Common myeloid progenitor, CD34-positive (primary cell): ENCODE measurements at regions not wholly inside any gene's neighbourhood (a gene's known extent, or its start where the extent isn't known, plus 50 kb on each side); places are given as distances from the start of the nearest gene placed in this dataset.
A peak's percentile ranks its signal among the peaks of the same experiment; 100 is the strongest.

Source experiments
- CTCF ChIA-PET: fragments of 350-600 bp; sonication (Branson Sonifier 250); formaldehyde crosslinking; loops from one replicate; lab custom pipeline; 2021; ENCODE audit warnings: antibody characterized with exemption; lab: Charles Lee
- POLR2A ChIA-PET: fragments of 350-600 bp; sonication (Branson Sonifier 250); formaldehyde crosslinking; loops from one replicate; lab custom pipeline; 2021; ENCODE audit warnings: antibody characterized with exemption; lab: Charles Lee
- DNase-seq, 3 donors: peaks; one replicate each; pipeline versions ENCODE4 v3.0.0 to v3.0.0-alpha.2; 2013
- H3K27ac ChIP-seq, 2 experiments: 1 replicate in 1 of 2; 2 replicates in 1 of 2; pipeline ENCODE4 v1.7.0; 2013; ENCODE audit warnings: inconsistent platforms in 2 of 2, low read length in 2 of 2, mild to moderate bottlenecking in 2 of 2, low read depth in 1 of 2, moderate library complexity in 1 of 2; ENCODE audit not compliant: severe bottlenecking in 2 of 2, insufficient read depth in 1 of 2, poor library complexity in 1 of 2
- H3K27me3 ChIP-seq, 5 experiments: replicated peaks in 2 of 5; 1 replicate in 3 of 5; 2 replicates in 2 of 5; pipeline versions ENCODE4 v1.6.1 to v1.7.0; 2013; ENCODE audit warnings: low read length in 4 of 5, mild to moderate bottlenecking in 2 of 5, moderate library complexity in 2 of 5, inconsistent platforms in 1 of 5; ENCODE audit not compliant: insufficient read depth in 5 of 5, control insufficient read depth in 4 of 5
- H3K36me3 ChIP-seq, 4 experiments: 1 replicate in 2 of 4; 2 replicates in 2 of 4; pipeline versions ENCODE4 v1.6.1 to v1.7.0; 2013; ENCODE audit warnings: low read length in 3 of 4, control low read depth in 1 of 4, mild to moderate bottlenecking in 1 of 4; ENCODE audit not compliant: control insufficient read depth in 4 of 4, insufficient read depth in 4 of 4
- H3K4me1 ChIP-seq, 4 experiments: 1 replicate in 3 of 4; 2 replicates in 1 of 4; pipeline versions ENCODE4 v1.6.1 to v1.7.1; 2013; ENCODE audit warnings: low read length in 3 of 4, mild to moderate bottlenecking in 3 of 4, control low read depth in 1 of 4, inconsistent platforms in 1 of 4, moderate library complexity in 1 of 4; ENCODE audit not compliant: control insufficient read depth in 4 of 4, insufficient read depth in 4 of 4; ENCODE audit errors: control extremely low read depth in 1 of 4
- H3K4me3 ChIP-seq, 7 experiments: 1 replicate in 4 of 7; 2 replicates in 3 of 7; pipeline versions ENCODE4 v1.5.1 to v1.7.0; 2013; ENCODE audit warnings: mild to moderate bottlenecking in 7 of 7, low read length in 6 of 7, moderate library complexity in 6 of 7, inconsistent platforms in 2 of 7, low read depth in 2 of 7, control low read depth in 1 of 7; ENCODE audit not compliant: insufficient read depth in 4 of 7, control insufficient read depth in 1 of 7; ENCODE audit errors: extremely low read depth in 1 of 7
- H3K9me3 ChIP-seq, 5 experiments: 1 replicate in 4 of 5; 2 replicates in 1 of 5; pipeline versions ENCODE4 v1.6.1 to v1.7.1; 2013; ENCODE audit warnings: low read length in 4 of 5, mild to moderate bottlenecking in 2 of 5, inconsistent platforms in 1 of 5, low read depth in 1 of 5, moderate library complexity in 1 of 5; ENCODE audit not compliant: control insufficient read depth in 4 of 5, insufficient read depth in 2 of 5; ENCODE audit errors: control extremely low read depth in 1 of 5
- WGBS: methylation state at CpG from one replicate; pipeline ENCODE4 v1.1.5; 2013; ENCODE audit not compliant: insufficient coverage; 5-methylcytosine and 5-hydroxymethylcytosine counted together

DNA sequence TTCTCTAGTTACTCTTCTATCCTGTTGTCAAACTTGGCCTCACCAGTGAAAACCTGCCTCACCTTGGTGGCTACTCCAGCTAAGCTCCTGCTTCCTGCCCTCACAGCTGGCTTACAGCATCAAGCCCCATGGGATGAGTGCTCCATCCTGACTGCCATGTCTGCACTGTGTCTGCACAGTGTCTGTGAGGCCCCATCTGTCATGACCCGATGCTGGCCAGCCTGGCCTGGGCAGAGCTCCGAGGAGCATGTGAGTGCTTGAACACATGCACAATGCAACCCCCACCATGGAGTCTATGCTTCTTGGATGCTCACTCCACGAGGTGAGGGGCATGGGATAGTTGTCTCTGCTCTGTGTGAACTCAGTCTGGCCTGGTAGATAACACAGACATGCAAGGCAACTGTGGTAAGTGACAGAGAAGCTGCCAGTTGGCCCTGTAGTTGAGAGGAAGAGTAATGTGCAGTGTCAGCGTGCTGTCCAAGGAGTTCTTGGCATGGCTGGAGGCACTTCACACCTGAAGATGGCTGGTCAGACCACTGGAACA is 207.1 kb upstream of the ZNF32 start:
- Histone ChIP-seq H3K36me3 (no peaks in the 10 kb centered on the region), H3K4me1 (no peaks in the 10 kb centered on the region), H3K27me3 (peaks cover 0 to 34% (median 3%) of the 10 kb centered on the region in 5 experiments), H3K27ac (no peak overlapping the region), H3K4me3 (no peak overlapping the region), H3K9me3 (no peaks in the 10 kb centered on the region)
- DNase-seq = peak in 1 of 3 donors; percentile 7
- WGBS = 83% methylated on average over 4 of the region's 4 CpGs
- POLR2A ChIA-PET = no interaction called here
- CTCF ChIA-PET = no interaction called here

GRCh38 chr10:43854007-43854406 is 205.3 kb upstream of the ZNF32 start:
- WGBS = 92% methylated on average over 10 of the region's 10 CpGs
- Histone ChIP-seq H3K9me3 (no peaks in the 10 kb centered on the region), H3K27ac (no peak overlapping the region), H3K36me3 (no peaks in the 10 kb centered on the region), H3K4me1 (no peaks in the 10 kb centered on the region), H3K27me3 (peaks cover 0 to 25% (median 3%) of the 10 kb centered on the region in 5 experiments), H3K4me3 (no peak overlapping the region)
- ChIA-PET POLR2A (no interaction called here), CTCF (no interaction called here)
- DNase-seq = no peak

DNA sequence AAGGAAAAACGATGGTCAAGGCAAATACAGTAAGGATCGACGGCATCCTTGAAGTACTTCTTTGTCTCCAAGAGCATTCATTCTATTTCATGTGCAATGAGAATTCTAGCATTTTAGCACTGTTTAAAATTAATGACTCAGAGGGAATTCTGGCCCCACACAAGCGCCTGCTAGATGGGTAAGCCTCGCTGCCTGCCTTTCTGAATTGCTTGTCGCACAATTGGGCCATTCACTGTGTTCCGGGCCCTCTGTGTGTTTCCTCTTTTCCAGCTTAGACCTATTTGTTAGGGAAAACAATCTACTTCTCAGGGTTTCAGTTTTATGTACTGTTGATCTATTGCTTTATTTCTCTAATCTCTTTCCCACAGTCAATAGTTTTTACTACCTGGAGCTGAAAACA is 204.7 kb upstream of the ZNF32 start:
- no peak overlapping the region for H3K4me3 ChIP-seq
- H3K36me3 ChIP-seq = no peaks in the 10 kb centered on the region
- H3K27ac ChIP-seq = no peak overlapping the region
- CTCF ChIA-PET = no interaction called here
- DNase-seq = no peak
- no peaks in the 10 kb centered on the region for H3K9me3 ChIP-seq
- 98% methylated on average over 7 of the region's 7 CpGs for WGBS
- H3K4me1 ChIP-seq = no peaks in the 10 kb centered on the region
- POLR2A ChIA-PET = no interaction called here
- peaks cover 0 to 28% (median 3%) of the 10 kb centered on the region in 5 experiments for H3K27me3 ChIP-seq

GRCh38 chr10:43852644-43853214 is 204.0 kb upstream of the ZNF32 start:
- ChIA-PET CTCF (no interaction called here), POLR2A (no interaction called here)
- Histone ChIP-seq H3K4me1 (no peaks in the 10 kb centered on the region), H3K36me3 (no peaks in the 10 kb centered on the region), H3K9me3 (no peaks in the 10 kb centered on the region), H3K27ac (no peak overlapping the region), H3K27me3 (peaks cover 0 to 28% (median 4%) of the 10 kb centered on the region in 5 experiments), H3K4me3 (no peak overlapping the region)
- no peak for DNase-seq
- WGBS = 96% methylated on average over 5 of the region's 5 CpGs

DNA sequence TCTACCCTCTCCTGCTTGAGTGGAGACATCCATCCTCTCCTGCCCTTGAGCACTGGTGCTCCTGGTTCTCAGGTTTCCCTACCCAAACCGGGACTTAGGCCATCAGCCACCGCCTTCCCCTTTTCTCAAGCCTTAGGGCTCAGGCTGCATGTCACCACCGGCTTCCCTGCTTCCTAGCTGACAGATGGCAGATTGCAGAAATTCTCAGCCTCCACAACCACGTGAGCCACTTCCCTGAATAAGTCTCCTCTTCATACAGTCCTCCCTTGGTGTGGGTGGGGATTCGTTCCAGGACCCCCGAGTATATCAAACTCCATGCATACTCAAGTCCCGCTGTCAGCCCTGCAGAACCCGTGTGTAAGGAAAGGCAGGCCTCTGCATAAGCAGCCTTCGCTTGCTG is 203.5 kb upstream of the ZNF32 start:
- peak in 2 of 3 donors; percentile 2 to 18 for DNase-seq
- 81% methylated on average over 6 of the region's 9 CpGs for WGBS
- no peak overlapping the region for H3K27ac ChIP-seq
- H3K4me3 ChIP-seq = no peak overlapping the region
- no peaks in the 10 kb centered on the region for H3K4me1 ChIP-seq
- H3K36me3 ChIP-seq = no peaks in the 10 kb centered on the region
- no peaks in the 10 kb centered on the region for H3K9me3 ChIP-seq
- ChIA-PET POLR2A (no interaction called here), CTCF (no interaction called here)
- peaks cover 0 to 25% (median 4%) of the 10 kb centered on the region in 5 experiments for H3K27me3 ChIP-seq

GRCh38 chr10:43851030-43851429 is 202.3 kb upstream of the ZNF32 start:
- Histone ChIP-seq H3K27ac (no peak overlapping the region), H3K27me3 (peaks cover 0 to 20% (median 4%) of the 10 kb centered on the region in 5 experiments), H3K36me3 (no peaks in the 10 kb centered on the region), H3K4me1 (peaks cover 0 to 5% (median 4%) of the 10 kb centered on the region in 4 experiments), H3K9me3 (no peaks in the 10 kb centered on the region), H3K4me3 (no peak overlapping the region)
- 100% methylated on average over 2 of the region's 3 CpGs for WGBS
- DNase-seq = no peak
- POLR2A ChIA-PET = no interaction called here
- CTCF ChIA-PET = interaction anchor here (0.8 kb wide), 1 partner anchor 76 kb away, joined by 3 read pairs; no protein-coding TSS in a partner anchor

DNA sequence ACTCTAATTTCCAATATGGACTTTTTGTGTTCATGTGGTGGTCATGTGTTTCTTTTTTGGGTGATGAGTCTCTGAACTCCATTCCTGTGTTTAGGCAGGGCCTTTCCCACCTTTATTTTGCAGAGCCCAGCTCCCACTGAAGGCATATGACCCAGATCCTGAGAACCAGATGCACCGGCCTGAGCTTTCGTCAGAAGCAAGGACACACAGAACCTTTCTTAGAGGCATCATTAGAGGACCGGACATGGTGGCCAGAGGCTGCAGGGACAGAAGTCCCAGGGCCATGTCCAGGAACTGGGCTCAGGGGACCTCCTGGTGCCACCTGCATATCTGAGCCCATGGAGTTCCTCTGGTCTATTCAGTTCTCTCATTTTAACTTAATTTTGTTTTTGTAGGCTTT is 200.9 kb upstream of the ZNF32 start:
- ChIA-PET POLR2A (no interaction called here), CTCF (no interaction called here)
- H3K27ac ChIP-seq = no peak overlapping the region

More for the DNA sequence above, 200.9 kb upstream of the ZNF32 start:
- Histone ChIP-seq H3K4me1 (peaks cover 0 to 6% (median 4%) of the 10 kb centered on the region in 4 experiments), H3K9me3 (no peaks in the 10 kb centered on the region), H3K36me3 (no peaks in the 10 kb centered on the region), H3K27me3 (peaks cover 0 to 22% (median 4%) of the 10 kb centered on the region in 5 experiments), H3K4me3 (no peak overlapping the region)
- no peak for DNase-seq
- 100% methylated on average over 2 of the region's 3 CpGs for WGBS
